ENCODE measurements at regions not wholly inside any gene's neighbourhood (a gene's known extent, or its start where the extent isn't known, plus 50 kb on each side); places are given as distances from the start of the nearest gene placed in this dataset.

DNA sequence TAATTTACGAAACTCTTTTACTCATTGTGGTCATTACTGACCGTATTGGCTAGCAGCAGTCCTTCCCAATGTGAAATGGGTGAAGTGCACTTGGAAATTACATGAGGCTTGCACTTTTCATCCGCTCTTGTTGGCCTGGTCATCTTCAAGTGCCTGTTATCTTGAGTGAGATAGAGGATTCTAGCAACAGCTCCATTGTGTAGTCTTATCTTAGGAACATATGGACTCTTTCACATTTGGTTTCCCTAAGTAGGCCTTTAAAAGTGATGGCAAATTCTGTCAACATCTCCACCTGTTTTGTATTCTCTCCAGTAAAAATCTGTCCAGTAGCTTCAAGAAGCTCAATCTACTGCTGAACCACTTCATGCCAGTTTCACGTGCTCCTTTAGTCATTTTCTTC, 114.8 kb upstream of the MARCKS start:
- no peak overlapping the region for H2AFZ ChIP-seq
- no peaks in the 10 kb centered on the region for H3K4me1 ChIP-seq (ENCODE audit: insufficient read depth)
- no peaks in the 10 kb centered on the region for H3K27me3 ChIP-seq (ENCODE audit: insufficient read depth)
- no peak overlapping the region for H3K4me2 ChIP-seq
- ATAC-seq: no peak
- no peak for TF ChIP-seq JUNB (IDR thresholded peaks at IDR 0.05; ENCODE audit: unreplicated experiment)
- TF ChIP-seq, protein P1, sequence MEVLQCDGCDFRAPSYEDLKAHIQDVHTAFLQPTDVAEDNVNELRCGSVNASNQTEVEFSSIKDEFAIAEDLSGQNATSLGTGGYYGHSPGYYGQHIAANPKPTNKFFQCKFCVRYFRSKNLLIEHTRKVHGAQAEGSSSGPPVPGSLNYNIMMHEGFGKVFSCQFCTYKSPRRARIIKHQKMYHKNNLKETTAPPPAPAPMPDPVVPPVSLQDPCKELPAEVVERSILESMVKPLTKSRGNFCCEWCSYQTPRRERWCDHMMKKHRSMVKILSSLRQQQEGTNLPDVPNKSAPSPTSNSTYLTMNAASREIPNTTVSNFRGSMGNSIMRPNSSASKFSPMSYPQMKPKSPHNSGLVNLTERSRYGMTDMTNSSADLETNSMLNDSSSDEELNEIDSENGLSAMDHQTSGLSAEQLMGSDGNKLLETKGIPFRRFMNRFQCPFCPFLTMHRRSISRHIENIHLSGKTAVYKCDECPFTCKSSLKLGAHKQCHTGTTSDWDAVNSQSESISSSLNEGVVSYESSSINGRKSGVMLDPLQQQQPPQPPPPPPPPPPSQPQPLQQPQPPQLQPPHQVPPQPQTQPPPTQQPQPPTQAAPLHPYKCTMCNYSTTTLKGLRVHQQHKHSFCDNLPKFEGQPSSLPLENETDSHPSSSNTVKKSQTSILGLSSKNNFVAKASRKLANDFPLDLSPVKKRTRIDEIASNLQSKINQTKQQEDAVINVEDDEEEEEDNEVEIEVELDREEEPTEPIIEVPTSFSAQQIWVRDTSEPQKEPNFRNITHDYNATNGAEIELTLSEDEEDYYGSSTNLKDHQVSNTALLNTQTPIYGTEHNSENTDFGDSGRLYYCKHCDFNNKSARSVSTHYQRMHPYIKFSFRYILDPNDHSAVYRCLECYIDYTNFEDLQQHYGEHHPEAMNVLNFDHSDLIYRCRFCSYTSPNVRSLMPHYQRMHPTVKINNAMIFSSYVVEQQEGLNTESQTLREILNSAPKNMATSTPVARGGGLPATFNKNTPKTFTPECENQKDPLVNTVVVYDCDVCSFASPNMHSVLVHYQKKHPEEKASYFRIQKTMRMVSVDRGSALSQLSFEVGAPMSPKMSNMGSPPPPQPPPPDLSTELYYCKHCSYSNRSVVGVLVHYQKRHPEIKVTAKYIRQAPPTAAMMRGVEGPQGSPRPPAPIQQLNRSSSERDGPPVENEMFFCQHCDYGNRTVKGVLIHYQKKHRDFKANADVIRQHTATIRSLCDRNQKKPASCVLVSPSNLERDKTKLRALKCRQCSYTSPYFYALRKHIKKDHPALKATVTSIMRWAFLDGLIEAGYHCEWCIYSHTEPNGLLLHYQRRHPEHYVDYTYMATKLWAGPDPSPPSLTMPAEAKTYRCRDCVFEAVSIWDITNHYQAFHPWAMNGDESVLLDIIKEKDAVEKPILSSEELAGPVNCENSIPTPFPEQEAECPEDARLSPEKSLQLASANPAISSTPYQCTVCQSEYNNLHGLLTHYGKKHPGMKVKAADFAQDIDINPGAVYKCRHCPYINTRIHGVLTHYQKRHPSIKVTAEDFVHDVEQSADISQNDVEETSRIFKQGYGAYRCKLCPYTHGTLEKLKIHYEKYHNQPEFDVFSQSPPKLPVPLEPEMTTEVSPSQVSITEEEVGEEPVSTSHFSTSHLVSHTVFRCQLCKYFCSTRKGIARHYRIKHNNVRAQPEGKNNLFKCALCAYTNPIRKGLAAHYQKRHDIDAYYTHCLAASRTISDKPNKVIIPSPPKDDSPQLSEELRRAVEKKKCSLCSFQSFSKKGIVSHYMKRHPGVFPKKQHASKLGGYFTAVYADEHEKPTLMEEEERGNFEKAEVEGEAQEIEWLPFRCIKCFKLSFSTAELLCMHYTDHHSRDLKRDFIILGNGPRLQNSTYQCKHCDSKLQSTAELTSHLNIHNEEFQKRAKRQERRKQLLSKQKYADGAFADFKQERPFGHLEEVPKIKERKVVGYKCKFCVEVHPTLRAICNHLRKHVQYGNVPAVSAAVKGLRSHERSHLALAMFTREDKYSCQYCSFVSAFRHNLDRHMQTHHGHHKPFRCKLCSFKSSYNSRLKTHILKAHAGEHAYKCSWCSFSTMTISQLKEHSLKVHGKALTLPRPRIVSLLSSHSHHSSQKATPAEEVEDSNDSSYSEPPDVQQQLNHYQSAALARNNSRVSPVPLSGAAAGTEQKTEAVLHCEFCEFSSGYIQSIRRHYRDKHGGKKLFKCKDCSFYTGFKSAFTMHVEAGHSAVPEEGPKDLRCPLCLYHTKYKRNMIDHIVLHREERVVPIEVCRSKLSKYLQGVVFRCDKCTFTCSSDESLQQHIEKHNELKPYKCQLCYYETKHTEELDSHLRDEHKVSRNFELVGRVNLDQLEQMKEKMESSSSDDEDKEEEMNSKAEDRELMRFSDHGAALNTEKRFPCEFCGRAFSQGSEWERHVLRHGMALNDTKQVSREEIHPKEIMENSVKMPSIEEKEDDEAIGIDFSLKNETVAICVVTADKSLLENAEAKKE (CRISPR knock-in tag; IDR thresholded peaks at IDR 0.05): no peak
- no peak for TF ChIP-seq EZH2 (IDR thresholded peaks at IDR 0.05; ENCODE audit: low read depth, unreplicated experiment)
- TF ChIP-seq, protein P2, sequence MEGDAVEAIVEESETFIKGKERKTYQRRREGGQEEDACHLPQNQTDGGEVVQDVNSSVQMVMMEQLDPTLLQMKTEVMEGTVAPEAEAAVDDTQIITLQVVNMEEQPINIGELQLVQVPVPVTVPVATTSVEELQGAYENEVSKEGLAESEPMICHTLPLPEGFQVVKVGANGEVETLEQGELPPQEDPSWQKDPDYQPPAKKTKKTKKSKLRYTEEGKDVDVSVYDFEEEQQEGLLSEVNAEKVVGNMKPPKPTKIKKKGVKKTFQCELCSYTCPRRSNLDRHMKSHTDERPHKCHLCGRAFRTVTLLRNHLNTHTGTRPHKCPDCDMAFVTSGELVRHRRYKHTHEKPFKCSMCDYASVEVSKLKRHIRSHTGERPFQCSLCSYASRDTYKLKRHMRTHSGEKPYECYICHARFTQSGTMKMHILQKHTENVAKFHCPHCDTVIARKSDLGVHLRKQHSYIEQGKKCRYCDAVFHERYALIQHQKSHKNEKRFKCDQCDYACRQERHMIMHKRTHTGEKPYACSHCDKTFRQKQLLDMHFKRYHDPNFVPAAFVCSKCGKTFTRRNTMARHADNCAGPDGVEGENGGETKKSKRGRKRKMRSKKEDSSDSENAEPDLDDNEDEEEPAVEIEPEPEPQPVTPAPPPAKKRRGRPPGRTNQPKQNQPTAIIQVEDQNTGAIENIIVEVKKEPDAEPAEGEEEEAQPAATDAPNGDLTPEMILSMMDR (conservative IDR thresholded peaks at IDR 0.05; ENCODE audit: low read depth in 2 of 2): no peak
- TF ChIP-seq POLR2AphosphoS5 (IDR thresholded peaks at IDR 0.05; ENCODE audit: low read depth): no peak
- TF ChIP-seq, protein P3, sequence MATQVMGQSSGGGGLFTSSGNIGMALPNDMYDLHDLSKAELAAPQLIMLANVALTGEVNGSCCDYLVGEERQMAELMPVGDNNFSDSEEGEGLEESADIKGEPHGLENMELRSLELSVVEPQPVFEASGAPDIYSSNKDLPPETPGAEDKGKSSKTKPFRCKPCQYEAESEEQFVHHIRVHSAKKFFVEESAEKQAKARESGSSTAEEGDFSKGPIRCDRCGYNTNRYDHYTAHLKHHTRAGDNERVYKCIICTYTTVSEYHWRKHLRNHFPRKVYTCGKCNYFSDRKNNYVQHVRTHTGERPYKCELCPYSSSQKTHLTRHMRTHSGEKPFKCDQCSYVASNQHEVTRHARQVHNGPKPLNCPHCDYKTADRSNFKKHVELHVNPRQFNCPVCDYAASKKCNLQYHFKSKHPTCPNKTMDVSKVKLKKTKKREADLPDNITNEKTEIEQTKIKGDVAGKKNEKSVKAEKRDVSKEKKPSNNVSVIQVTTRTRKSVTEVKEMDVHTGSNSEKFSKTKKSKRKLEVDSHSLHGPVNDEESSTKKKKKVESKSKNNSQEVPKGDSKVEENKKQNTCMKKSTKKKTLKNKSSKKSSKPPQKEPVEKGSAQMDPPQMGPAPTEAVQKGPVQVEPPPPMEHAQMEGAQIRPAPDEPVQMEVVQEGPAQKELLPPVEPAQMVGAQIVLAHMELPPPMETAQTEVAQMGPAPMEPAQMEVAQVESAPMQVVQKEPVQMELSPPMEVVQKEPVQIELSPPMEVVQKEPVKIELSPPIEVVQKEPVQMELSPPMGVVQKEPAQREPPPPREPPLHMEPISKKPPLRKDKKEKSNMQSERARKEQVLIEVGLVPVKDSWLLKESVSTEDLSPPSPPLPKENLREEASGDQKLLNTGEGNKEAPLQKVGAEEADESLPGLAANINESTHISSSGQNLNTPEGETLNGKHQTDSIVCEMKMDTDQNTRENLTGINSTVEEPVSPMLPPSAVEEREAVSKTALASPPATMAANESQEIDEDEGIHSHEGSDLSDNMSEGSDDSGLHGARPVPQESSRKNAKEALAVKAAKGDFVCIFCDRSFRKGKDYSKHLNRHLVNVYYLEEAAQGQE (IDR thresholded peaks at IDR 0.05; ENCODE audit: unreplicated experiment): no peak
- TF ChIP-seq STAT1 (IDR thresholded peaks at IDR 0.05; ENCODE audit: unreplicated experiment): no peak
- no peak for TF ChIP-seq ZNF331 (CRISPR knock-in tag; IDR thresholded peaks at IDR 0.05; ENCODE audit: low read depth)
- TF ChIP-seq EZH2phosphoT487 (IDR thresholded peaks at IDR 0.05; ENCODE audit: unreplicated experiment): no peak
- no peak for TF ChIP-seq ZNF114 (CRISPR knock-in tag; IDR thresholded peaks at IDR 0.05)
- no peak for TF ChIP-seq CREB1 (CRISPR knock-in tag; IDR thresholded peaks at IDR 0.05; ENCODE audit: low read depth)
- no peak for TF ChIP-seq NANOG (IDR thresholded peaks at IDR 0.05; ENCODE audit: borderline replicate concordance)
- TF ChIP-seq, protein P4, sequence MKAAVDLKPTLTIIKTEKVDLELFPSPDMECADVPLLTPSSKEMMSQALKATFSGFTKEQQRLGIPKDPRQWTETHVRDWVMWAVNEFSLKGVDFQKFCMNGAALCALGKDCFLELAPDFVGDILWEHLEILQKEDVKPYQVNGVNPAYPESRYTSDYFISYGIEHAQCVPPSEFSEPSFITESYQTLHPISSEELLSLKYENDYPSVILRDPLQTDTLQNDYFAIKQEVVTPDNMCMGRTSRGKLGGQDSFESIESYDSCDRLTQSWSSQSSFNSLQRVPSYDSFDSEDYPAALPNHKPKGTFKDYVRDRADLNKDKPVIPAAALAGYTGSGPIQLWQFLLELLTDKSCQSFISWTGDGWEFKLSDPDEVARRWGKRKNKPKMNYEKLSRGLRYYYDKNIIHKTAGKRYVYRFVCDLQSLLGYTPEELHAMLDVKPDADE (IDR thresholded peaks at IDR 0.05): no peak
- no peaks in the 10 kb centered on the region for H3K36me3 ChIP-seq (ENCODE audit: insufficient read depth)
- DNase-seq (ENCODE audit: low spot score): no peak
- peaks cover 8% of the 10 kb centered on the region; the same call in 1 of the 2 replicates for H3K9me2 ChIP-seq (ENCODE audit: insufficient read depth)
- no peak overlapping the region for H3K27ac ChIP-seq (ENCODE audit: low read depth)
- H4K20me1 ChIP-seq (replicated peaks; ENCODE audit: insufficient read depth): no peaks in the 10 kb centered on the region
- no peak overlapping the region for H3K4me3 ChIP-seq
- no peaks in the 10 kb centered on the region for H3K4me1 Mint-ChIP-seq
- no peaks in the 10 kb centered on the region for H3K9me3 Mint-ChIP-seq
- no peaks in the 10 kb centered on the region for H3K36me3 Mint-ChIP-seq (ENCODE audit: low read depth)
- no peaks in the 10 kb centered on the region for H3K27me3 Mint-ChIP-seq (ENCODE audit: insufficient read depth, low read depth, poor library complexity)
- no peak overlapping the region for H3K27ac Mint-ChIP-seq
- H3K4me3 Mint-ChIP-seq: no peak overlapping the region
- no peaks in the 10 kb centered on the region for H3K79me2 ChIP-seq (replicated peaks; ENCODE audit: insufficient read depth)
- no peaks in the 10 kb centered on the region for H3F3A ChIP-seq (replicated peaks; ENCODE audit: low read depth)
